GM21526 (cell line): ENCODE measurements at regions not wholly inside any gene's neighbourhood (a gene's known extent, or its start where the extent isn't known, plus 50 kb on each side); places are given as distances from the start of the nearest gene placed in this dataset.

Experiments
- ATAC-seq: cut with Tn5 transposase; IDR thresholded peaks from one replicate; pipeline ENCODE4 v1.9.1; 2021; ENCODE audit warnings: moderate library complexity; ENCODE audit not compliant: unreplicated experiment, low FRiP score

- no peak for ATAC-seq
Measured at GRCh38 chr17:15177343-15177742, 87.8 kb downstream of the PMP22 start.

GRCh38 chr17:15175356-15175755 is 89.8 kb downstream of the PMP22 start:
- no peak for ATAC-seq

- ATAC-seq = no peak
Measured at GRCh38 chr17:15171167-15172047, 93.7 kb downstream of the PMP22 start.

- no peak for ATAC-seq
Measured at GRCh38 chr17:15169676-15170075, 95.5 kb downstream of the PMP22 start.

GRCh38 chr17:15168379-15168778 is 96.7 kb downstream of the PMP22 start:
- ATAC-seq = no peak

GRCh38 chr17:15161395-15161794 is 103.7 kb downstream of the PMP22 start:
- ATAC-seq = no peak

- no peak for ATAC-seq
Measured at GRCh38 chr17:15157051-15157450, 108.1 kb downstream of the PMP22 start.

- ATAC-seq = no peak
Measured at GRCh38 chr17:15154618-15155017, 110.5 kb downstream of the PMP22 start.

GRCh38 chr17:15145621-15146020 is 119.5 kb downstream of the PMP22 start:
- ATAC-seq = no peak

GRCh38 chr17:15143524-15143923 is 121.6 kb downstream of the PMP22 start:
- no peak for ATAC-seq

GRCh38 chr17:15134363-15134762 is 130.8 kb downstream of the PMP22 start:
- ATAC-seq = no peak

GRCh38 chr17:15133826-15134225 is 131.3 kb downstream of the PMP22 start:
- ATAC-seq = no peak

GRCh38 chr17:15133143-15133542 is 132.0 kb downstream of the PMP22 start:
- no peak for ATAC-seq

- no peak for ATAC-seq
Measured at GRCh38 chr17:15130426-15130825, 134.7 kb downstream of the PMP22 start.

GRCh38 chr17:15129986-15130385 is 135.1 kb downstream of the PMP22 start:
- no peak for ATAC-seq

GRCh38 chr17:15124746-15125145 is 140.4 kb downstream of the PMP22 start:
- no peak for ATAC-seq

GRCh38 chr17:15124264-15124595 is 140.9 kb downstream of the PMP22 start:
- ATAC-seq = no peak

- no peak for ATAC-seq
Measured at GRCh38 chr17:15123593-15124263, 141.4 kb downstream of the PMP22 start.

GRCh38 chr17:15122857-15123256 is 142.3 kb downstream of the PMP22 start:
- no peak for ATAC-seq

- no peak for ATAC-seq
Measured at GRCh38 chr17:15121426-15121825, 143.7 kb downstream of the PMP22 start.

GRCh38 chr17:15119968-15120367 is 145.2 kb downstream of the PMP22 start:
- no peak for ATAC-seq

- no peak for ATAC-seq
Measured at GRCh38 chr17:15117239-15117638, 147.9 kb downstream of the PMP22 start.
